Embryonic facial prominence (tissue), 1 donor: ENCODE measurements at regions not wholly inside any gene's neighbourhood (a gene's known extent, or its start where the extent isn't known, plus 50 kb on each side); places are given as distances from the start of the nearest gene placed in this dataset.

ENCODE experiments used
- DNase-seq: peaks from one replicate; pipeline ENCODE4 v3.0.0-alpha.2; 2016; ENCODE audit errors: extremely low spot score

DNA sequence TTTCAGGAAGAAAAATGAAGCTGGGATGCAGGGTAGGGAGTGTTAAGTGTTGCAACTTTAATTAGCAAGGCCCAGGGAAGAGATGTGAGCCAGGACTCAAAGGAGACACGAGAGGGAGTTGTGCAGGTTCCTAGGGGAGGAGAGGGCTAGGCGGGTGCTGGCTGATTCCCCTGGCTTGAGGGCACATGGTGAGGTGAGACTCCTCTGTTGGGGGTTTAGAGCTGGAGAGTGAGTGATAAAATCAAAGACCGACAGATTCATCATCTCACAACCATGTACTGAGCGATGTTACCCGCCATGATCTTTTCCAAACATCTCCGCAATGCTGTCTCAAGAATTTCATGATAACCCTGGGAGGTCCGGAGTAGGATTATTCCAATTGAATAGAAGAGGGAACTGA, 161.8 kb upstream of the CSF3R start:
- no peak for DNase-seq

DNA sequence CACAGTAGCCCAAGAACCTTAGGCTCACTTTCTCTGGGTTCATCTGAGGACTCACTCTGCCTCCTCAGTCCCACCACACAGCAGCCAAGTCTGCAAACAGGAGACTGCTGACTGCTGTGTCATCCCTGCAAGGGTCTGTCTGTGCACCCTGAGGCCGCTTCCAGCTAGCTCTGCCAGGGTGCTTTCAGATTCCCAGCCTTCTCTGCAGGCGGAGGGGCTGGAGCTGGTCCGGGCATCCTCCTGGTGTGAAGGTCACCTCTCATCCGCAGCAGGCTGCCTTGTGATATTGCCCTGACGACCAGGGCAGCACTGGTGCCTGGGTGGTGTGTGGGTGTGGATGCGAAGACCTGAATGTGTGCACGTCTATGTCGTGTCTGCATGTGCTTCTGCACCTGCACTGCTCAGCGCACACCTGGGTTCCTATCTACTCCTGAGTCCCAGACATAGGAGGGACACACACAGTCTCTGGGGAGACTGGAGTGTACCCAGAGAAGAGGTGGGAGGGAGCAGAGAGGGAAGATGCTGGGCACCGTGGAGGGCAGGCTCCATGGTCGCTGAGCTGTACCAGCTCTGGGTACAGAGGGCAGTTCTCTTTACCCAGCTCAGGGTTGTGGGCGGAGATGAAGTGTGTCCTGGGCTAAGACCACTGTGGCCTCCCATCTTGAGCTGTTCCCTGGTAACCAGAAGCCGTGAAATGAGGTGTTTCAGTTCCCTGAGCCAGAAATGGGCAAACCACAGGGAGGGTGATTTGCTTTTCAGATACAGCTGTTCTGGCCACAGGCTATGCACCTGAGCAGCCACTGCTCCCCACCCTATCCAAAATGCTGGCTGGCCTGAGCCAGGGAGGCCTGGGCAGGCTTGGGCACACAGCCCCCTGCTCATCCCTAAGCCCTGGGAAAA, 160.9 kb upstream of the CSF3R start:
- DNase-seq: no peak

DNA sequence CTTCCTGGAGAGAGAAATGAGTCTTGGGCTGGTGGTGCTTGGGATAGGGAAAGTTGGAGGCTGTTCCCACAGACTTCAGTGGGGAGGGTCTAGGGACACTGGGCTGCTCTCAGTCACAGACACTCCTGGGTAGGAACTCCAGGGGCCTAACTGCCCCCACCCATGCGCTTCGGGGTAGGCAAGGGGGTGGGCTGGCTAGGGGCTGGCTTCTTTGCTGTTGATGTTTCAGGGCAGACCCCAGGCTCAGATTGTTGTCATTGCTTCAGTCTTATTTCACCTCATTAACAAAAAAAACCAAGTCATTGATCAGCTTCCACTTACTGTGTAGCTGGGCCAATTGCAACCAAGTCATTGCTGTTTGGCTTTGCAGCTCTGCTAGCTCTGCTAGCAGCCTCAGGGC, 160.1 kb upstream of the CSF3R start:
- no peak for DNase-seq

- no peak for DNase-seq
Measured at GRCh38 chr1:36641776-36642175, 159.1 kb upstream of the CSF3R start.

DNA sequence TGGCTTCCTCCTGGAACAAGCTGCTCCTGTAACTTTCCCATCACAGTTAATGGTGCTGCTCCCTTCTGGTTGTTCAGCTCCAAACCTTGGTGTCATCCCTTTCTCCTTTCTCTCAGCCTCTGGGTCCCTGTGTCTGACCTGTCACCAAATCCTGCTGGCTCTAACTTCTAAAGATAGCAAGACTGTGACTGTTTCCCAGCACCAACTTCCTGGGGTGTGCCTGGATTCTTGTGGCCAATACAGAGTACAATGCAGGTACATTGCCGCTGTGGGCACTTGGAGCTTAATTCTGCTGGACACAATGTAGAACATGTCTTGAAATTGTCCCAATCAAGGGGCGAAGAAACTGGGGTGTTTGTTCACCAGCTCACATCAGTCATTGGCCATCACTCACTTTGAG, 156.7 kb upstream of the CSF3R start:
- no peak for DNase-seq

DNA sequence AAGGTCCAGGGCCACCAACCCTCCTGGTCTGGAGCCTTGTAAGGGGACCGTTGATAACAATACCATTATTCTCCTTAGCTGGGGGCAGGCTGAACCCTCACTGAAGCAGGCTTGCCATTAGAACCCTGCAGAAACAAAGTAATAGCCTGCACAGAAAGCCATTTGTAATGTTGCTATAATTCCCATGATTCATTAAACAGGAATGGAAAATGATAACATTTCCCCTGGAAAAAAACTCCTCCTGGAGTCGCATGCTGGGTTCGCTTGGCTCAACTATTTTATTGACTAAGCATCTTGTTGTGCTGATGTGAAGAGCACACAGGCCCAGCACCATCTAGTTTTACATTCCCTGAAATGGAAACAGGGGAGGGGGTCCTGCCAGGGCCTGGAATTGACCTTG, 155.6 kb upstream of the CSF3R start:
- no peak for DNase-seq

DNA sequence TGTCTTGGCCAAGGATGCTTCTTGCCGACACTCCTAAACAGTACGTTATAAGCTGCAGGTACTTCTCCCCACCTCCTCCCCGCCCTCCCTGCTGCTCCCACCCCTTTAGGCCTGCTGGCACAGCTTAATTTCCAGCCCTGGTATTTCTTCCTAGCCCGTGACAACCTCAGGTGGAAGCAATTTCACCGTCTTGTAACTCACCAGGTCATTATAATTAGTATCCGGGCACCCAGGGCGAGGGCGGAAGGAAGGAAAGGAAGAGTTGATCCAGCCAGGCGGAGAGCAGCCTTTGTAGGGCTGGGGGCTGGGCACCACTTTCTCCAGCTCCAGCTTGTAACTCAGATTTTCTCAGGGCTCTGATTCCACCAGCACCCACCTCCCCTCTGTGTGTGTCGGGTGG, 153.5 kb upstream of the CSF3R start:
- no peak for DNase-seq

DNA sequence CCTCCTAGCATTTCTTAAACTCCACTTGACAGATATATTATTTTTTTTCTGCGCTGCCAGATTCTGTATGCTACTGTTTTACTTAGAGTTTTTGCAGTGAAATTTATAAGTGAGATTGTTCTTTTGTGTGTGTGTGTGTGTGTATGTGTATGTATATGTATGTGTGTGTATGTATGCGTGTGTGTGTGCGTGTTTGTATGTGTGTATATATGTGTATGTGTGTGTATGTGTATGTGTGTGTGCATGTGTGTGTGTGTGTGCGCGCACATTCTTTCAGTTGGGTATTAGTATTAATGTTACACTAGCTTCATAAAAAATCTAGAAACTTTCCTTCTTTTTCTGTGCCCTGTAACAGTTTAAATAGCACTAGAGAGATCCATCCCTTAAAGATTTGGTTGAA, 152.6 kb upstream of the CSF3R start:
- DNase-seq: no peak

GRCh38 chr1:36628804-36629203, 146.1 kb upstream of the CSF3R start:
- DNase-seq: no peak

DNA sequence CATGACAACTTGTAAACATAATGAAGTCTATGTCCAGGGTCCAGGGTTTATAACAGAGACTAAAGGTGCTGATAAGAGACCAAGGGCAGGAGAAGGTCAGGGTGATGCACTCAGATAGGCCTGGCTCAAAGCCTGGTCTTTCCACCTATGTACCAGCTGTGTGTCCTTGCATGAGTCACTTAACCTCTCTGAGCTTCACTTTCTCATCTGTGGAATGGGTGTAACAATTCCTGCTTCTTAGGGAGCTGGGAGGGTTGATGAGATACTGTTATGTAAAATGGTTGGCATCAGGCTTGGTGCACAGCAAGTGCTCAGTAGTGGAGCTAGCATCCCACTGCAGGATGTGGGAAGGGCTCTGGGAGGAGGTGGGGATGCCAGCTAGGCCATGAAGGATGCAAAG, 143.7 kb upstream of the CSF3R start:
- no peak for DNase-seq

GRCh38 chr1:36625935-36626310, 143.2 kb upstream of the CSF3R start:
- peak; percentile 17 for DNase-seq

DNA sequence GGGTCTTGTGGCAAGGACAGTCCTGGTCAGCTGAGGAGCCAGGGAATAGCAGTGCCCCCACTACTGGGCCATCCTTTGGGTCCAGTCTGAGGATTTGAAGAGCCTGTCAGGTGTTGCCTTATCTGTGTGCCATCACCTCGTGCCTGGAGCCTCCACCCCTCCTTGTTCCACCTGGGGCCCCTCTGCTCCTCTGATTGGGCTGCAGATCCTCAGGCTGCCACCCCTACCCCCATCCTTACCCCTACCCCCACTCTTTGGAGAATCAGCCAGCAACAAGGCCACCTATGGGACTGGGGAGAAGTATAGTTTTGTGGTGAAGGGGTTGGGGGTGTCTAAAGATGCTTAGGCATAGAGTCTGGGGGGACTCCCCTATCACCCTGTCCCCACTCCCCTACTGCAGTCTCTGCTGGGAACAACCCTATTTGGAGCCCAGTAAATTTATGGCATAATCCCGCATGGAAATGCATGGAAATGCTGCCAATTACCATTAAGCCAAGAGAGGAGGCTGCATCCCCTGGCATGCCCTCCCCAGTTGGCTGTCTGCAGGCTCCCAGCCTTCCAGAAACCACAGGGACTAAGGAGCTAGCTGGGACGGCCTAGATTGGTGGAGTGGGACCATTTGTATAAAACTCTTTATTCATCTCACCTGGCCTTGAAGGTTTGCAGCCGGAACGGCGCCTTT, 142.7 kb upstream of the CSF3R start:
- DNase-seq: no peak

- no peak for DNase-seq
Measured at GRCh38 chr1:36624466-36624865, 141.8 kb upstream of the CSF3R start.

DNA sequence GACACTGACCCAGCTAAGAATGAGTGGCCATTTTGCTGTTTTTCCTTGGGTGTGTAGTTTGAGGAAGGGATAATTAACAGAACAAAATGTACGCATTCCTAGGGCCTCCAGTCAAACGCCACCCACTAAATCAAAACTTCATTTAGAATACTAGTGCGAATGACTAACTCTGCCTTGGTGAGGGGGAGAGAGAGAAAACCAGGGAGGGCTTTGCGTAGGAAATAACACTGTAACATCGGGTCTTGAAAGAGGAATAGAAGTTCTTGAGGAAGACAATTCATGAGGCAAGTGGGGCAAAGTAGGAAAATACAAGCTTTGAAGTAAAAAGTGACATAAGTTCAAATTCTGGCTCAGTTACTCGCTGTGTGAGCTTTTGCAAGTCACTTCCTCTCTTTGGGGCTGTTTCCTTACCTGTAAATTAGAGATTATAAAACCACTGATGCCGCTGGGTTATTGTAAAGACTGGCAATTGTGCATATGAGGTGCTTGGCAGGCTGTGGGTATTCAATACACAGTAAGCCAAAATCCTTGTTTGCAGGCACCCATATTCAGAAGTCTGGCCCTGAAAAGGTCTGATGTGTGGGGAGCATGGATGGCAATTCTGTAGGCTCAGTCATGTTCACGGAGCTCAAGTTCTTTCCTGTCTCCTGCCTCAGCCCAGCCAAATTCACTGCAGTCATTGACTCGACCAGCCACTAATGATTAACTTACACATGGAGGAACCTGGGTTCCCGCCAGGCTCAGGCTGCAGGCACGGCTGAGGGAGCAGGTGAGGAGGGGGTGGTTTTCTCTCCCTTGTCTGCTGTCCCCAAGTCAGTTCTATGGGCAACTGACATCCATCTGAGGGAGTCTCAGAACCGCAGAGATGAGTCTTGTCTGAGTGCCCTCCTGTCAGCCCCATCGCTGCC, 140.3 kb upstream of the CSF3R start:
- DNase-seq: no peak

GRCh38 chr1:36621531-36621930, 138.8 kb upstream of the CSF3R start:
- no peak for DNase-seq

GRCh38 chr1:36620142-36620541, 137.4 kb upstream of the CSF3R start:
- DNase-seq: no peak

DNA sequence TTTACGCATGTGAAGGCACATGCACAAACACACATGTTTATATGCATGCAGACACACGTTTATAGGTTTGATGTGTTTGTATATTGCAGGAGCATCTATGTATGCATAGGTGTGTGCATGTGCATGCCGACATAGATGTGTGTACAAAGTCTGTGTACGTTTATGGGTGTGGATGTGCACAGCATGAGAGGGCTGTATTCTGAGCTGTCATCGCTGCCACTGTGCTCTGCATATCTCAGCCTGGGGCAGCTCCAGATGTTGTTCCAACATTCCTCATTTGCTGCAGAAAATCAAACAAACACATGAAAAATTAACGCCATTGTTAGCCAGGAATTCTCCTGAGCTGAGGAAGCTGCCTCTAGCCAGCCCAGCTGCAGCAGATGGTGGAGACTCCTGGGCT, 132.3 kb upstream of the CSF3R start:
- no peak for DNase-seq

DNA sequence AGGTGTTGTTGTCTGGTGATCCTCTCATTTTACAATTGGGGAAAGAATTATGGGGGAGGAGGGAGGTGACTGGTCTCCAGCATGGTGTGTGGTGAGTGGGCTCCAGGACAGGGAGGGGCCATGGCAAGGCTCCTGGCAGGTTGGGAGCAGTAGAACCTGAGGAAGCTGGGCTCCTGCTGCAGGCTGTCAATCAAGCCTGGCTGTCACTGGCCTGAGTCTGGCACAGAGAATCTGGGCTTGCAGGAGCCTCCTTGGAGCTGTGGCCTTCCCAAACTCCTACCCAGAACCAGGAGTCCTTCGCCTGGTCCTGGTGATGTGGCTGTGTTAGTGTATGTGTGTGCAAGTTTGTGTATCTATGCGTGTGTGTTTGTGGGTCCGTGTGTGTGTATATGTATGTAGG, 131.9 kb upstream of the CSF3R start:
- DNase-seq: no peak

DNA sequence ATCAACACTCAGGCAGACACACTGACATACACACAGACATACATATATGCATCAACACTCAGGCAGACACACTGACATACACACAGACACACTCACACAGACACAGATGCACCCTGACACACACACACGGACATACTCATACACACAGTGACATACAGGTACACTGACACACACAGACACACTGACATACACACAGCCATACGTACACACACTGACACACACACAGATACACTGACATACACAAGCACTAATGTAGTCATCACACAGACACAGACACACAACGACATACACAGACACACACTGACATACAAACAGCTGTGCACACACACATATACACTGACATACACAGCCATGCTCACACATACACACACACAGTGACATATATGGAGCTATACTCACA, 131.0 kb upstream of the CSF3R start:
- no peak for DNase-seq

GRCh38 chr1:36612881-36613280, 130.2 kb upstream of the CSF3R start:
- DNase-seq: no peak

DNA sequence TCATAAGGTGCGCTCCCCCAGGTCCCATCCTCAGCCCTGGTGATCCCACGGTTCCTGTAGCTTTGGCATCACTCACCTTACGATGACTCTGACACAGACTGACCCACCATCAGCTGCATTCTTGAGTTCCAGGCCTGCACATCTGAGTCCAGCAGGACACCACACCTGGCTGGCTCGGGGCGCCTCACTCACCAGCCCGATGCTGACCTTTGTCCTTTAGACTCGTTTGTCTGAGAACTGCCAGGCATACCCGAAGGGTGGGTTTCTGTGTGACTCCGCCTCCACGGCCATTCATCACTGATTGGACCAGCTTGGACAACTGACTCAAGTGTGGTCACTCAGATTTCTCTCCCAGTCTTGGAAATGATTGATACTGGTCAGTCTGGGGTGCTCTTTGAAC, 129.4 kb upstream of the CSF3R start:
- DNase-seq: no peak

DNA sequence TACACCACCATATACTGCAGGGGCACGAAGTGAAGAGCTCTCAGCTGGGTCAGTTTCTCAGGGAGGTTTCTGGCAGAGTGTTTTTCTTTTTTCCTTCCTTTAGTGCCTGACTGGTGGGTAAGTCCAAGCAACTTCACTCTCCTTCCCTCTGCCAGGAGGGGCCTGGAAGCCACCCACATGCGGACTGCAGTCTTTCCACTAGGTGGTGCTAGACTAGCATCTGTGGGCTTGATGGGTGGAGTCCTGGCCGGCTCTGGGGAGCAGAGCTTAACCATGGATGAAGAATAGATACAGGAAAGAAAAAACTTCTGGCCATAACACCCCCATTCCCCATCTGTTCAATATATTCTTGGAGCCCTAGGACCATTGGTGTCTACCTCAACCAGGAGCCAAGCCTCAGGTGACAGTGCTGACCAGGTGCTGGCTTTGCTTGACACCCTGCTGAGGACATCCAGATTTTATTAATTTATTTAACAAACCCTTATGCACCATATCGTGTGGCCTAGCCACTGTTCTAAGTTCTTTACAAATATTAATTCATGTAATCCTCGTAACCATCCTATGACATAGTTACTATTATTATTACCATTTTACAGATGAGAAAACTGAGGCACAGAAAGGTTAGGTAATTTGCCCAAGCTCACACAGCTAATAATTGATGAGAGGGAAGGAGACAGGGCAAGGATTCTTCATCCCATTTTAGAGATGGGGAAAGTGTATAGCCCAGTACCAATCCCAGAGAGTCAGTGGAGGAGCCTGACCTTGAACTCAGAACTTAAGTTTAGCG, 126.7 kb upstream of the CSF3R start:
- DNase-seq: no peak
